GM21515 (cell line): ENCODE measurements at regions not wholly inside any gene's neighbourhood (a gene's known extent, or its start where the extent isn't known, plus 50 kb on each side); places are given as distances from the start of the nearest gene placed in this dataset.

ENCODE experiments used
- ATAC-seq: cut with Tn5 transposase; IDR thresholded peaks from one replicate; pipeline ENCODE4 v1.9.1; 2021; ENCODE audit not compliant: unreplicated experiment

GRCh38 chr6:133748628-133749027, 140.3 kb upstream of the TCF21 start:
- no peak for ATAC-seq

- no peak for ATAC-seq
Measured at GRCh38 chr6:133749427-133749826, 139.5 kb upstream of the TCF21 start.

- no peak for ATAC-seq
Measured at GRCh38 chr6:133752129-133752528, 136.8 kb upstream of the TCF21 start.

- ATAC-seq = no peak
Measured at GRCh38 chr6:133753756-133754155, 135.2 kb upstream of the TCF21 start.

GRCh38 chr6:133754298-133754697, 134.6 kb upstream of the TCF21 start:
- no peak for ATAC-seq

GRCh38 chr6:133756078-133756695, 132.7 kb upstream of the TCF21 start:
- no peak for ATAC-seq

GRCh38 chr6:133757335-133757734, 131.6 kb upstream of the TCF21 start:
- ATAC-seq = no peak

GRCh38 chr6:133758815-133759335, 130.0 kb upstream of the TCF21 start:
- no peak for ATAC-seq

- ATAC-seq = no peak
Measured at GRCh38 chr6:133759524-133759923, 129.4 kb upstream of the TCF21 start.

GRCh38 chr6:133761706-133762105, 127.2 kb upstream of the TCF21 start:
- no peak for ATAC-seq

GRCh38 chr6:133764008-133764753, 124.7 kb upstream of the TCF21 start:
- no peak for ATAC-seq

- ATAC-seq = no peak
Measured at GRCh38 chr6:133764754-133765208, 124.1 kb upstream of the TCF21 start.

- no peak for ATAC-seq
Measured at GRCh38 chr6:133767357-133767970, 121.4 kb upstream of the TCF21 start.

- no peak for ATAC-seq
Measured at GRCh38 chr6:133768656-133769295, 120.1 kb upstream of the TCF21 start.

- no peak for ATAC-seq
Measured at GRCh38 chr6:133769463-133769862, 119.5 kb upstream of the TCF21 start.

GRCh38 chr6:133772567-133772966, 116.3 kb upstream of the TCF21 start:
- ATAC-seq = no peak

- ATAC-seq = no peak
Measured at GRCh38 chr6:133773776-133774175, 115.1 kb upstream of the TCF21 start.

- no peak for ATAC-seq
Measured at GRCh38 chr6:133774356-133774755, 114.6 kb upstream of the TCF21 start.

- ATAC-seq = no peak
Measured at GRCh38 chr6:133778414-133779130, 110.3 kb upstream of the TCF21 start.

GRCh38 chr6:133779916-133780695, 108.8 kb upstream of the TCF21 start:
- no peak for ATAC-seq
